CD14-positive monocyte (primary cell): ENCODE measurements at regions not wholly inside any gene's neighbourhood (a gene's known extent, or its start where the extent isn't known, plus 50 kb on each side); places are given as distances from the start of the nearest gene placed in this dataset.

Experiments
- DNase-seq, 3 donors: peaks; one replicate each; pipeline ENCODE4 v3.0.0-alpha.2; 2011 to 2022
- H2AFZ ChIP-seq: 2 replicates; pipeline ENCODE4 v1.6.0; 2012; ENCODE audit warnings: mild to moderate bottlenecking, low read depth, low read length, inconsistent platforms; ENCODE audit not compliant: insufficient read depth, poor library complexity, severe bottlenecking
- H3K27ac ChIP-seq, 2 donors: 1 replicate in 1 of 2; 2 replicates in 1 of 2; pipeline ENCODE4 v1.5.1; 2012 to 2013; ENCODE audit warnings: low read length in 2 of 2, control low read depth in 1 of 2, inconsistent platforms in 1 of 2, low read depth in 1 of 2, mild to moderate bottlenecking in 1 of 2
- H3K27me3 ChIP-seq, 2 donors: one replicate each; pipeline versions ENCODE4 v1.6.0 to v1.6.1; 2011 to 2013; ENCODE audit warnings: low read length in 2 of 2; ENCODE audit not compliant: control insufficient read depth in 2 of 2, insufficient read depth in 2 of 2
- H3K36me3 ChIP-seq, 2 donors: replicated peaks in 1 of 2; 1 replicate in 1 of 2; 2 replicates in 1 of 2; pipeline versions ENCODE4 v1.5.1 to v1.6.1; 2012 to 2013; ENCODE audit warnings: low read length in 2 of 2, control low read depth in 1 of 2, inconsistent platforms in 1 of 2, mild to moderate bottlenecking in 1 of 2; ENCODE audit not compliant: insufficient read depth in 2 of 2, control insufficient read depth in 1 of 2
- H3K4me1 ChIP-seq, 2 donors: 1 replicate in 1 of 2; 2 replicates in 1 of 2; pipeline versions ENCODE4 v1.5.1 to v1.6.1; 2012 to 2013; ENCODE audit warnings: low read length in 2 of 2, control low read depth in 1 of 2, inconsistent platforms in 1 of 2, mild to moderate bottlenecking in 1 of 2, moderate library complexity in 1 of 2; ENCODE audit not compliant: insufficient read depth in 2 of 2, control insufficient read depth in 1 of 2
- H3K4me2 ChIP-seq: replicated peaks from 2 replicates; pipeline ENCODE3; 2012; ENCODE audit warnings: low read length, moderate library complexity, mild to moderate bottlenecking; ENCODE audit not compliant: poor library complexity, severe bottlenecking; ENCODE audit errors: extremely low read depth
- H3K4me3 ChIP-seq, 3 experiments: fragments of 200-600 bp in 1 of 3; sonication (generic) in 1 of 3; replicated peaks in 1 of 3; 1 replicate in 2 of 3; 2 replicates in 1 of 3; pipeline ENCODE4 v1.5.1; 2011 to 2013; ENCODE audit warnings: low read length in 3 of 3, mild to moderate bottlenecking in 3 of 3, control low read depth in 2 of 3, low read depth in 2 of 3, inconsistent platforms in 1 of 3, moderate library complexity in 1 of 3
- H3K79me2 ChIP-seq: 2 replicates; pipeline ENCODE4 v1.6.0; 2012; ENCODE audit warnings: mild to moderate bottlenecking, control low read depth, inconsistent platforms, low read length, moderate library complexity; ENCODE audit not compliant: insufficient read depth
- H3K9ac ChIP-seq: 2 replicates; pipeline ENCODE4 v1.6.0; 2017; ENCODE audit warnings: low read length, mild to moderate bottlenecking; ENCODE audit not compliant: insufficient read depth, poor library complexity, severe bottlenecking
- H3K9me3 ChIP-seq, 2 donors: replicated peaks in 1 of 2; 1 replicate in 1 of 2; 2 replicates in 1 of 2; pipeline versions ENCODE4 v1.5.1 to v1.6.1; 2012 to 2013; ENCODE audit warnings: low read length in 2 of 2, control low read depth in 1 of 2; ENCODE audit not compliant: control insufficient read depth in 1 of 2, insufficient read depth in 1 of 2
- H4K20me1 ChIP-seq: 2 replicates; pipeline ENCODE4 v1.6.0; 2012; ENCODE audit warnings: mild to moderate bottlenecking, low read length, control low read depth, moderate library complexity; ENCODE audit not compliant: insufficient read depth
- H3K27ac Mint-ChIP-seq, 7 donors: one replicate each; pipeline ENCODE4 v1.8.0; 2020; ENCODE audit warnings: mild to moderate bottlenecking in 7 of 7, mixed read lengths in 7 of 7, moderate library complexity in 6 of 7, inconsistent platforms in 2 of 7
- H3K27me3 Mint-ChIP-seq, 3 donors: one replicate each; pipeline ENCODE4 v1.8.0; 2021 to 2022; ENCODE audit warnings: low read depth in 3 of 3, mild to moderate bottlenecking in 3 of 3, mixed read lengths in 3 of 3, moderate library complexity in 3 of 3, inconsistent platforms in 1 of 3
- H3K36me3 Mint-ChIP-seq, 2 donors: one replicate each; pipeline ENCODE4 v1.8.0; 2020; ENCODE audit warnings: mixed read lengths in 2 of 2, inconsistent platforms in 1 of 2, mild to moderate bottlenecking in 1 of 2
- H3K4me1 Mint-ChIP-seq: one replicate; pipeline ENCODE4 v1.8.0; 2020; ENCODE audit warnings: mild to moderate bottlenecking, mixed read lengths
- H3K4me3 Mint-ChIP-seq, 2 donors: one replicate each; pipeline ENCODE4 v1.8.0; 2020; ENCODE audit warnings: mild to moderate bottlenecking in 2 of 2, mixed read lengths in 2 of 2, moderate library complexity in 1 of 2
- H3K9me3 Mint-ChIP-seq, 7 donors: one replicate each; pipeline ENCODE4 v1.8.0; 2020 to 2022; ENCODE audit warnings: mixed read lengths in 7 of 7, mild to moderate bottlenecking in 6 of 7, moderate library complexity in 6 of 7, inconsistent platforms in 2 of 7
- CTCF ChIP-seq: fragments of 200-600 bp; IDR thresholded peaks from one replicate; pipeline ENCODE4 v1.8.0; 2022; ENCODE audit warnings: antibody characterized with exemption, mild to moderate bottlenecking
- WGBS: methylation state at CpG from one replicate; pipeline ENCODE4 v1.1.5; 2013; ENCODE audit warnings: missing lambda C conversion rate; ENCODE audit not compliant: insufficient coverage; 5-methylcytosine and 5-hydroxymethylcytosine counted together
- intact Hi-C, 2 donors: fragments of 100-400 bp; cut with micrococcal nuclease; formaldehyde crosslinking; loops; one replicate each; pipeline versions ENCODE4 v1.15.0 to v1.15.1; 2023

- peaks cover 0 to 4% (median 0%) of the 10 kb centered on the region in 3 donors for H3K27me3 Mint-ChIP-seq
These were observed 85.6 kb upstream of the GAP43 start for GRCh38 chr3:115537669-115538068.

DNA sequence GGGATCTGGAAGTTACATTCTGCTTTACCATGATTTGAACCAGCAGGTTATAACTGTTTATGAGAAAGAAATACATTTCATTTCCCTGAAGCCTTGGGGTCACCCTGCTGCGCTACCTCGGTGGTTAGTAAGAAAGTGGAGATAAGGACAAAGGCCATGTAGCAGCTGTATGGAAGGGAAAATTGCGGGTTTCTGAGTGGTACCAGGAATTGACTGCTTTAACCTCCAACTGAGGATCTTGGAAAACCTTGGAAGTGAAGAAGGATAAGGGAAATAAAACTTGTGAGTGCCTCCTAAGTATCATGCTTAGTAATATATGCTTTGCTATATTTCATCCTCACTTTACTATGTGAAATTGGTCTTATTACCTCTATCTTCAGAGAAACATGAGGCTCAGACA lies 76.1 kb upstream of the GAP43 start:
- Histone ChIP-seq H4K20me1 (no peaks in the 10 kb centered on the region), H3K27me3 (no peaks in the 10 kb centered on the region), H3K27ac (no peak overlapping the region), H3K4me1 (no peaks in the 10 kb centered on the region), H3K4me3 (no peak overlapping the region), H3K9ac (no peak overlapping the region), H3K4me2 (no peak overlapping the region), H3K36me3 (no peaks in the 10 kb centered on the region), H2AFZ (no peak overlapping the region), H3K79me2 (no peaks in the 10 kb centered on the region), H3K9me3 (no peaks in the 10 kb centered on the region)
- intact Hi-C loops = no loop called here
- no peak overlapping the region for H3K27ac Mint-ChIP-seq
- H3K4me3 Mint-ChIP-seq = no peak overlapping the region
- no peaks in the 10 kb centered on the region for H3K36me3 Mint-ChIP-seq
- DNase-seq = no peak
- H3K4me1 Mint-ChIP-seq = no peaks in the 10 kb centered on the region
- peaks cover 0 to 3% (median 0%) of the 10 kb centered on the region in 7 donors for H3K9me3 Mint-ChIP-seq
- no peak for TF ChIP-seq CTCF
- peaks cover 0 to 1% (median 0%) of the 10 kb centered on the region in 3 donors for H3K27me3 Mint-ChIP-seq
- no CpG with 5 or more reads among the region's 3 CpGs for WGBS

More at GRCh38 chr3:115537669-115538068, 85.6 kb upstream of the GAP43 start:
- no peaks in the 10 kb centered on the region for H3K4me1 ChIP-seq
- H2AFZ ChIP-seq = no peak overlapping the region
- no peaks in the 10 kb centered on the region for H3K36me3 Mint-ChIP-seq
- no peak overlapping the region for H3K27ac Mint-ChIP-seq
- H3K4me3 ChIP-seq = no peak overlapping the region
- H3K27ac ChIP-seq = no peak overlapping the region
- TF ChIP-seq CTCF = no peak
- H3K79me2 ChIP-seq = no peaks in the 10 kb centered on the region
- H4K20me1 ChIP-seq = no peaks in the 10 kb centered on the region
- no peaks in the 10 kb centered on the region for H3K4me1 Mint-ChIP-seq
- H3K9me3 Mint-ChIP-seq = peaks cover 0 to 4% (median 4%) of the 10 kb centered on the region in 7 donors
- no peaks in the 10 kb centered on the region for H3K27me3 ChIP-seq
- H3K36me3 ChIP-seq = no peaks in the 10 kb centered on the region
- H3K9ac ChIP-seq = no peak overlapping the region
- no peak overlapping the region for H3K4me3 Mint-ChIP-seq
- no peak for DNase-seq
- WGBS = no CpG with 5 or more reads among the region's 3 CpGs
- intact Hi-C loops = no loop called here
- peaks cover under 1 to 8% of the 10 kb centered on the region in 2 donors for H3K9me3 ChIP-seq
- H3K4me2 ChIP-seq = no peak overlapping the region
